Right hindlimb (tissue), 1 donor: ENCODE measurements at regions not wholly inside any gene's neighbourhood (a gene's known extent, or its start where the extent isn't known, plus 50 kb on each side); places are given as distances from the start of the nearest gene placed in this dataset.

Experiments used
- DNase-seq: peaks from one replicate; pipeline ENCODE4 v3.0.0-alpha.2; 2018

DNA sequence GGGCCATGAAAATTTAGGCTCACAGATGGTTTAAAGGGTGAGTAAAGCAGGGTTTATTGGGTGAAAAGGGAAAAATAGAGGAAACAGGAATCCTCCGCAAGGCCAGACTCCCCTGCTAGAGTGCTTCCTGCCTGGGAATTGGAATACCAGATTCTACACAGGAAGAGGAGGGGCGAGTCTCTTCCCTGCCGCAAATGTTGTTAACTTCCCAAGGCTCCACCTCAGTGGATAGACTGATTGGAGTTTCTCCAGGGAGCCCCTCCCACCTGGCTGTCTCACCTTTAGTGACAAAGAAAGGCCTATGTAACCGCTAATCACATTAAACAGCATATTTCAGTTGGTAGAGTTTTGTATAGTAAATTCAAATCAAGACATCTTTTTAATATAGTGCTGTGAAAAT lies 1450.1 kb downstream of the KCNT2 start:
- no peak for DNase-seq

DNA sequence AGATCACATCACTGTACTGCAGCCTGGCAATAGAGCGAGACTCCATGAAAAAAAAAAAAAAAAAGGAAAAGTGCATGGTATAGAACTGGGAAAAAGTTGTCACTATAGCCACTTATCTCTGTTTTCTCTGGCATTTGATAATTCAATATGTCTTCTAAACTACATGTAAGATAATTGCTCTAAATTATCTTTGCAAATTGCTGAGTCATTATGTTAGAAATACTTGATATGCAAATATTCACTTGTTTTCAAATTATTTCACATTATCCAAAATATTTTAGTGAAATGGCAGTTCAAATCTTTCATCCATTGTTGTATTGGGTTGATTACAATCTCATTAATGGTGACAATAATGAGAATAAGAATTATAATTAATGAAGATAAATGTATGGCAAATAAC lies 1455.1 kb downstream of the KCNT2 start:
- no peak for DNase-seq

DNA sequence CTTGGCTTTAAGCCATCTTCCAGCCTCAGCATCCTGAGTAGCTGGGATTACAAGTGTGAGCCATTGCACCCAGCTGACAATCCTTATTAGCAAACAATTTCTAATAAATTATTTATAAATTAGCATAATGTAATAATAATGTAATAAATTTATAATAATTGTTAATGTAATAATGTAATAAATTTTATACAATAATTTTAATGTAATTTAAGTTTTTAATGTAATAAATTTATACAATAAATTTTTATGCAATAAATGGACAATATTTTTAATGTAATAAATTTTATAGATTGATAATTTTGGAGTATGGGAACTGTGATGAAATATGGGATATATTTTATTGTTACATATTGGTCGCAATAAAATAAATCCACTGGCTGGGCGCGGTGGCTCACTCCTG lies 1457.5 kb downstream of the KCNT2 start:
- DNase-seq: no peak

DNA sequence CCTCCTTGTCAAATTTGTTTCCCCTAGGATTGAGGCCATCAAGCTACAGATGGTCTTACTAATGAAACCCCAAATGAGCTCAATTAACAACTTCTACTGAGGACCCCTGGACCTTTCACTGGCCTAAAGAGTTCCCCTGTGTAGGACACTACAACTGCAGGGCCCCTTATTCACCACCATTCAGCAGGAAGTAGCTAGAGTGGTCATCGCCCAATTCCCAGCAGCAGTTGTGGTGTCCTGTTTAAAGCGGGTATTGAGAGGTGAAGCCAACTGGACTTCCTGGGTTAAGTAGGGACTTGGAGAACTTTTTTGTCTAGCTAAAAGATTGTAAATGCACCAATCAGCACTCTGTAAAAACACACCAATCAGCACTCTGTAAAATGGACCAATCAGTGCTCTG lies 1466.9 kb downstream of the KCNT2 start:
- no peak for DNase-seq

DNA sequence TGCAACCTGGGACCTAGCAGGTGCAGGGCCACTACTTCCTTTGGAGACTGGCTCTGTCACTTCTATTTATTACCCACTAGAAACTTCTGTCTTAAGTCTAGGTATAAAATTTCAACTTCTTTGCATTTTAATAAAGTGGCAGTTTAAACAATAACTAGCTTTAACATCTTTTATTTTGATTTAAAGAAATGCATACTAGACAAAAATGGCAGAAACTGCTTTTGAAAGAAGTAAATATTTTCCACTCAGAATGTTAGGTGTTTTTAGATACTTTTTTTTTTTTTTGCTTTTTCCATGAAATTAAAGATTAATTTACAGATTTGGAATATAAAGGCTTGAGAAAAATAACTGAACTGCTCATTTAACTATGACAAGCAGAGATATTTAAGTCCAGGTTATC lies 1477.6 kb downstream of the KCNT2 start:
- DNase-seq: no peak

DNA sequence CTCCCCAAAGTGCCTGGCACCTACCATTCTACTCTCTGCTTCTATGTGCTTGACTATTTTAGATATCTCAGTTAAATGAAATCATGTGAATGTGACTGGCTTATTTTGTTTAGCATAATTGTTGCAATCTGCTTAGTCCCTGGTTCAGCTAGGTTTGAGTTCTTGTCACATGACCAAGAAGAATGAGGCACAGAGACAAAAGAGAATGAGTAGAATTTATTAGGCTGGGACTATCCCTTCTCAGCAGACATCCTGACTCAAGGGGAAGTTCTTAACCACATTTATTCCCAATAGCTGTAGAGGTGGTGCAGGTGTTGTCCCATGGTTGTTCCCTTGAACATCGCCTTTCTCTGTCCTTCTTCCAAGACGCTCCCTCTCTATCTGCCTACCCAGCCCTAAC lies 1485.7 kb downstream of the KCNT2 start:
- no peak for DNase-seq

DNA sequence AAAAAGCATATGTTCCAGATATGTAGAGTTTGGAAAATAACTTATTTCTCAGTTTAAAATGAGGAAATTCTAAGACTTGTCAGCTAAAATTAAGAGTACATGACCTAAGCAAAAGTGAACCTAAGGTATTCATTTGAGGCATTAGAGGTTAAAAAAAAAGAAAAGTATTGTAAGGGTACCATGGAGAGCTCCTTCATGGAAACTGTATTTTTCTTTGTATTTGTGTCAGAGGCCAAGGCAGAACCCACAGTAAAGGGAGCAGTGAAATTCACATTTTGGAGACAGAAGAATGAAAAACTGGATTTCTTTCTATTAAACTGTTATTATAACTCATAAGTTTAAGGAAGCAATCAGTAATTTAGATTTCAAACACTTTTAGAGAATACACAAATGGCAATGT lies 1494.8 kb downstream of the KCNT2 start:
- DNase-seq: no peak

DNA sequence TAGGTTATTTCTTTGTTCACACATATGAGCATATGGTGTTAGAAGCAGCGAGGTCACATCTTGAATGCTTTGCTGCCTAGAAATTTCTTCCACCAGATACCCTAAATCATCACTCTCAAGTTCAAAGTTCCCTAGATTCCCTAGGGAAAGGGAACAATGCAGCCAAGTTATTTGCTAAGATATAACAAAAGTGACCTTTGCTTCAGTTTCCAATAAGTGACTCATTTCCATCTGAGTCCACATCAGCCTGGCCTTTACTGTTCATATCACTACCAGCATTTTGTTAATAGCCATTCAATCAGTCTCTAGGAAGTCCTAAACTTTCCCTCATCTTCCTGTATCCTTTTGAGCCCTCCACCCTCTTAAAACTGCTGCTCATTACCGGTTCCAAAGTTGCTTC lies 1502.5 kb downstream of the KCNT2 start:
- DNase-seq: no peak

DNA sequence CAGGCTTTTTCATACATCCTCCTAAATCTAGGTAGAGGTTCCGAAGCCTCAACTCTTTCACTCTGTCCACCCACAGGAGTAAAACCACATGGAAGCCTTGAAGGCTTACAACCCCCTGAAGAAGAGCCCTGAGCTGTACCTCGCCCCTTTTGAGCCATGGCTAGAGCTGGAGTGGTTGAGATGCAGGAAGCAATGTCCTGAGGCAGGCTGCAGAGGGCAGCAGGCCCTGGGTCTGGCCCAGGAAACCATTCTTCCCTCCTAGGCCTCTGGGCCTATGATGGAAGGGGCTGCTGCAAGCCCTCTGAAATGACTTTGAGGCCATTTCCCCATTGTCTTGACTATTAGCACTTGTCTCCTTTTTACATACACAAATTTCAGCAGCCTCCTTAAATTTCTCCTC lies 1503.0 kb downstream of the KCNT2 start:
- no peak for DNase-seq

DNA sequence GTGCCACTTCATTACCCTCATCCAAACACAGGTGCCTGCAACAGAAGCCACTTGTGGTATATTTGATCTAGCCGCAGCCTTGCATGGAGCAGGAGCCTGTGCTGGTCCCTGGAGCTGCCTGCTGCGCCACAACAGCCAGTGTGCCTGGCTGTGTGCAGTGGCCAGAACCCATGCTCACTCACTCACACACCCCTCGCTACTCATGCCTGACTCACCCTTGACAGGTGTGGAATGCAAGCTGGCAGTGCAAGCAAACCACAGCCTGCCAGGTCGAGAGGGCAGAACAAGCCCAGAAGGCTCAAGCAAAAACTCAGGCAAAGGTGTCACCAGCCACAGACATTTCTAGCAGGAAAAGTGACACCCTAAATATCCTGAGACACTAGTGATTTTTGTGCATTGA lies 1510.9 kb downstream of the KCNT2 start:
- no peak for DNase-seq

DNA sequence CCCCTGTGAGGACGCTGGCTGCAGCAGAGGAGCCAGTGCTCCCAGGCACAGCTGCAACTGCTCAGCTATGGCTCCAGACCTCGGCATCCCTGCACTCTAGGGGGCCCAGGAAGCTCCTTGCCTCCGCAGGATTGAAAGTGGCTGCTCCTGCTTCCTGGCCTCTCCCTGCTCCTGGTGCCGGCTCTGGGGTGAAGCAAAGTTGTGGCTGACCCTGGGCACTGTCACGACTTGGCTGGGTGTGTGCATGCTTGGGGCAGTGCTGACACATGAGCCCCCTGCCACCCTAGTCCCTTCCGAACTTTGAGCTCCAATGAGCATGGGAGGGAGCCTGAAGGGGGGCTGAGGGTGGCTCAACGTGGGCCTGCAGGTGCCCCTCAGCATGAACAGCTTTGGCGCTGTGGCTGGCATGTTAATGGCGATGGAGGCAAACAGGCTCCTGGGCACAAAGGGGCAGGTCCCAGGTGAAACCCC lies 1512.2 kb downstream of the KCNT2 start:
- no peak for DNase-seq

DNA sequence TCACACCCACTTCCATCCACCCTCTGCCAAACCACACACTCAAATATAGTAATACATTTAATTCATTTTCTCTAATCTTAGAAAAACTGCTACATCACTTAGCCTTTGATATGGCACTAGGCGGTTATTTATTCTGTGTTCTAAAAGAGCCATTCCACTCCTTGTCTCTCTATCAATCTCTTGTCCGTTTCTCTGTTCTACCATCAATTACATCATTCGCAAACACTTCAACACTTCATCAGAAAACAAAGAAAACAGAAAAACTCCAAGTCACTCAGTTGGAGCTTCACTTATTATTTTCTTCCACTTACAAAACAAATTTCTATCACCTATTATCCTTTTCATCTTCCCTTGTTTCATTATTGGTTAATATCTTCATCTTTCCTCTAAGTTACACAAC lies 1523.0 kb downstream of the KCNT2 start:
- DNase-seq: no peak

DNA sequence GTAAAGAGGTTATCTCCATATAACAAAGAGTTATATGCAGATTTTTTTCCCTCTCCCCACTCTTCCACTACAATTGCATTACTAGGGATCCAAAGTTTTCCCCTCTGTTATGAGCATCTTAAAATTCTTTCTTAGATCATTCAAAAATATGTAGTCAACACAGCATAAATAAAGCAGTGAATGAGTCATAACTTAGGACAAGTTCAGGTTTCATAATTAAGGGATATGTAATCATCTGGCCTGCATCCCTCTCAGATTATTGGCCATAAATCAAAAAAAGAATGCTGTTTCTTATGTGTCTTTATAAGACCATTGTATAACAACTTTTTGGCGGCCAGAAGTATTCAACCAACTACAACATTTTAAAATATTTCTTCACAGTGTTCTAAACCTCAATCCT lies 1526.1 kb downstream of the KCNT2 start:
- DNase-seq: no peak

DNA sequence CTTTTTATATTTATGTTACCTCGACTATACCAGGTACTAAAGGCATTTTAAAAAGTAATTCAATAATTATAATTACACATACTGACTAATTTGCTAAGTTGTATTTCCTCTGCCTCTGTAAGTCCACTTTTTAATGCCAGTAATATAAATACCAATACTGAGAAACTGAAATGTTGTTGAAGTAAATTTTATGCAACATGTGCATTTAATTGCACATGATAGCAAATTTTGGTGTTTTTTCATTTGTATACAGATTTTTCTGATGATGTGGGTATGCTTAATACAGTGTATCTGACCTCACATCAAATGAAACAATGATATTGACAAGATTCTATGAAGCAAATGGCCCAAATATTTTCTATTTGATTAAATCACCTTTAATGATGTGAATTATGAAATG lies 1531.6 kb downstream of the KCNT2 start:
- no peak for DNase-seq

DNA sequence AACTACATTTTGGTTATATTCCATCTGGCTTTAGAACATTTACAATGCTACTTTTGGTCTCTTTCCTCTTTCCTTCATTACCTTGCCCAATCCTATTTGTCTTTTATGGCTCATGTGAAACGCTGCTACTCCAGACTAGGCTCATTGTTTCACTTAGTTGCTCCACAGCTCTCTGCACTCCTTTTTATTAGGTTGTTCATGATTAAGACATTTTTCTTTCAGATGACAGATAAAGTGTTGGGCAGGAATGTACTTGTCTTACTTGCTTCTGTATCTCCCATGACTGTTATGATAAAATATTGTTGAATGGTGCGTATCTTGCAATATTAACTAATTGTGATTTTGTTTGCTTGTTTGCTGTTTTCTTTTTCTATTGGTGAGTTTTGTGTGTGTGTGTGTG lies 1532.3 kb downstream of the KCNT2 start:
- no peak for DNase-seq

DNA sequence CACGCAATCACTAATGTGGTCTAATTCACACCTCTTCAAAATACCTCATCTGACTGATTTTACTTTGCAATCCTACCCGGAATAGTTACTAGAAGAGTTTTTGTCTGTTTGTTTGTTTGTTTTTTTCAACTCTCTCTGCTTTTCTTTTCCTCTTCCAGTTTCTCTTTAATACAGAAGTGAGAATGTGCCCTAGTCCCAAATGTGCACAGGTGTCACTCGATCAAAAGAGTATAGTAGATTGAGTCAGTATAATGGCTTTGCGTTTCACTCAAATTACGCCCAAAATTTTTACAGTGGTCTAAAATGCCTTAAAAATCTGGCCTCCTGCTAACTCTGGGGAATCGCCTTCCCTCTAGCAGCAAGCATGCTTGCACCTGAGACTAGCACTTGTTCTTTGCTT lies 1536.8 kb downstream of the KCNT2 start:
- no peak for DNase-seq

DNA sequence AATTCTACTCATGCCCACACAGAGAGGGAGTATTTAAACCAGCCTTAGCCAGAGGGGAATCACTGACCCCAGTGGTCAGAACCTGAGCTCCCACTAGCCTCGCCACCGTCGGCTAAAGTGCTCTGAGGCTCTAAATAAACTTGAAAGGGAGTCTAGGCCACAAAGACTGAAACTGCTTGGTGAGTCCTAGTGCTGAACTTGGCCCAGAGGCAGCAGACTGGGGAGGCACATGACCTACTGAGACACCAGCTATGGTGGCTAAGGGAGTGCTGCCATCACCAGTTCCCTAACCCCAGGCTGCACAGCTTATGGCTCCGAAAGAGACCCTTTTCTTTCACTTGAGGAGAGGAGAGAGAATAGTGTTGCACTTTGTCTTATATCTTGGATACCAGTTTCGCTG lies 1542.8 kb downstream of the KCNT2 start:
- no peak for DNase-seq

DNA sequence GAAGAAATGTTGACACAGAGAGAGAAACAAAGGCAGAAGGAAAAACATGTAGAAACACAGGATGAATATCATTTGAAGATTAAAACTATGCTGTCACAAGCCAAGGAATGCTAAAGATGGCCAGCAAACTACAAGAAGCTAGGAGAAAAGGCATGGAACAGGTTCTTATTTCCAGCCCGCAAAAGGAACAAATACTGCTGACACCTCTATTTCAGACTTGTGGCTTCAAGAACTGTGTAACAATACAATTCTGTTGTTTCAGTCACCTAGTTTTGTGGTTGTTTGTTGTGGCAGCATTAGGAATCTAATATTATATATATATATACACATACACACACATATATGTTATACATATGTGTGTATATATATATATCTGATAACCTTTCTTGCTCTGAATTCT lies 1543.9 kb downstream of the KCNT2 start:
- DNase-seq: no peak

DNA sequence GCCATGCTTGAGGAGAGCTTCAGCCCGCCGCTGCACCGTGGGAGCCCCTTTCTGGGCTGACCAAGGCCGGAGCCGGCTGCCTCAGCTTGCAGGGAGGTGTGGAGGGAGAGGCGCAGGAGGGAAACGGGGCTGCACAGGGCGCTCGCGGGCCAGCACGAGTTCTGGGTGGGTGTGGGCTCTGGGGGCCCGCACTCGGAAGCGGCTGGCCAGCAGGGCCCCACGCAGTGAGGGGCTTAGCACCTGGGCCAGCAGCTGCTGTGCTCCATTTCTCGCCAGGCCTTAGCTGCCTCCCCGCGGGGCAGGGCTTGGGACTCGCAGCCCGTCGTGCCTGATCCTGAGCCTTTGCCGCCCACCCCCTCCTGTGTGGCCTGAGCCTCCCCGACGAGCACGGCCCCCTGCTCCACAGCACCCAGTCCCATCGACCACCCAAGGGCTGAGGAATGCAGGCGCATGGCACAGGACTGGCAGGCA lies 1554.0 kb downstream of the KCNT2 start:
- DNase-seq: no peak

DNA sequence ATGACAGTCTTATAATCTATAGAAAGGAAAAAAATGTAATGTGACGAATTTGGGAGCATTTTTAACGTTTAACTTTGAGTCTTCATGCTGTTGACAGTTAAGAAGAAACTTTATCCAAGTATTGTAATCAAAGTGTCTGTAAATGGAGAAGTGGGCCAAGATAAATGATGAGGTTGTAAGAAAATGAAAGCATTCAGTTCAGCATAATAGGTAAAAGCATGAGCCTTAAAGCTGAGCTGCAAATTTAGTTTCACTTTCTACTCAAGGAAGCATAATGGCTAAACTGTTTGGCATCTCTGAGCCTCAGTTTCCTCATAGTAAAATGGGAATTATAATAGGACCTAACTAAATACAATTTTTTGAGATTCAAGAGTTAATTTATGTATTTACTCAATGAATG lies 1554.8 kb downstream of the KCNT2 start:
- DNase-seq: no peak

DNA sequence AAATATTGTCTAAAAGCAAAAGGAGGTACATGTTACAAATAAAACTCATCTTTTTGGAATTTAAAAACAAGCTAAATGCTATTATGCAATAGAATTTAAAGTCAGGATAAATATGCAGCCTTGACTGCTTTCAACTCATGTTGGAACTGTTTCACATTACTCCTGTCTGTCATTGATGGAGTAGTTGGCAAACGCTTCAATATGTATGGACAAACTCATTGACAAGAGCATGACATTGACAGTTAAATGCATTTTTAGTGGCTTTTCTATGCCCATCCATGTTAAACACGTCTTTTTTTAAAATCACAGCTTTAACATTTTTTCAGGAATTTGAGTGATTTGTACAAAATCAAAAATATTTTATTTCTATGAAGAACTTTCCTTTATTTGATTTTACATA lies 1560.5 kb downstream of the KCNT2 start:
- DNase-seq: no peak

DNA sequence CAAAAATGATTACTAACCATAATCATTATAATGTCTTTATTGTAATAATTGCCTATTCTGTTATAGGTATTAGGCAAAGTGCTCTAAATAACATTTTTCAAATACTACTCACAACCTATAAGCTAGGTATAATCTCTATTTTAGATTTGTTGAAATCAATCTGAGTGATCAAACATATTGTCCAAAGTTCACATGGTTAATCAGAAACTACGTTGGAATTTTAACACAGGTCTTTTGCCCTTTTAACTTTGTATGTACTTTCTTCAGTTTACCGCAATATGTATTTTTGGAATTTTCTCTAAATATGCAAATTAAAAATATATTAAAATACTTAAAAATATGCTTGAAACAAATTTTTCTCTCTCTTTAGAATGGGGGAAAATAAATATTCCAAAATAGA lies 1563.2 kb downstream of the KCNT2 start:
- no peak for DNase-seq

DNA sequence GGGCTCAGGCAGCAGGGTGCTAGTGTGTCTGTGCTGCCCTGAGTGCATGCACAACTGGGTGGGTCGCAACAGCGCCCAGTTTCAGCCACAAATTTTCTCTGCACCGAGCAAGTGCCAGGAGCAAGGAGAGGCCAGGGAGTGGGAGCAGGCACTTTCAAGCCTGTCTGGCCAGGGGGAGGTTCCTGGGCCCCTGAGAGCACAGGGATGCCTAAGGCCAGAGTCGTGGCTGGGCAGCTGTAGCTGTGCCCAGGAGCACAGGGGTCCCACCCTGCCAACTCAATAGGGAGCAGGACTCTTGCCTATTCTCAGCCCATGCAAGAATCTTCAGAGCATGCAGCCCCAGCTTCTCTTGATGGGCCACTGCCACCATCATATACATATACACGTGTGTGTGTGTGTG lies 1577.4 kb downstream of the KCNT2 start:
- DNase-seq: no peak

DNA sequence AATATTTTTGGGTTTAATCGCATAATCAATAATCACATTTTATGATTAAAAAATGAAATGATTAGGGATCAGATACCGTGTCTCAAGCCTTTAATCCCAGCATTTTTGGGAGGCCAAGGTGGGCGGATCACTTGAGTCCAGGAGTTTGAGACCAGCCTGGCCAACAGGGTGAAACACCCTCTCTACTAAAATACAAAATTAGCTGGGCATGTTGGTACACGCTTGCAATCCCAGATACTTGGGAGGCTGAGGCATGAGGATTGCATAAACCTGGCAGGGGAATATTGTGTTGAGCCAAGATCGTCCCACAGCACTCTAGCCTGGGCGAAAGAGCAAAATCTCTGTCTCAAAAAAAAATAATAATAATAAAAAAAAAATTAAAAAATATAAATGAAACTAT lies 1581.4 kb downstream of the KCNT2 start:
- DNase-seq: no peak

DNA sequence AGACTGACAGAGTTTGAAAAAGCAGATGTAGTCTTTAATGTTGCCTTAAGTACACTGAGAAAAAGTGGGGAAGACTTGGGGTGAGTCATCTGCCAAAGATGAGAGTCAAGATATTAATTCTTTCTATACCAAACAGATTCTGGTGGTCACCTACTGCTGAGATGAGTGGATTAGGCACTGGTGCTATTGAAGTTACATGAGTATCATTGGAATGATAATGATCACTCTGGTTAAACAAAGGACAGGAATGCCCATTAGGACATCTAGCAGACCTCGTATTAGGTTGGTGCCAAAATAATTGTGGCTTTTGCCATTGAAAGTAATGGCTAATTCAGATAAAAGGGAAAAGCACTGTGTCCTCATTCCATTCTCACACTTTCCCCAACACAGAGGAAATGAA lies 1588.9 kb downstream of the KCNT2 start:
- DNase-seq: no peak

DNA sequence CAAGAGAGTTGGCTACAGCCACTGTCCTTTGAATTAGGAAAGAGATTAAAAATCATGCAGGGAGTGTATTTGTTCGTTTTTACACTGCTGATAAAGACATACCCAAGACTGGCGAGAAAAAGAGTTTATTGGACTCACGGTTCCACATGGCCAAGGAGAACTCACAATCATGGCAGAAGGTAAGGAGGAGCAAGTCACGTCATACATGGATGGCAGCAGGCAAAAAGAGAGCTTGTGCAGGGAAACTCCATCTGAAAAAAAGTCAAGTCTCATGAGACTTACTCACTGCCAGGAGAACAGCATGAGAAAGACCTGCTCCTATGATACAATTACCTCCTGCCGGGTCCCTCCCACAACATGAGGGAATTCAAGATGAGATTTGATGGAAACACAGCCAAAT lies 1595.2 kb downstream of the KCNT2 start:
- no peak for DNase-seq
